ENCODE measurements at regions not wholly inside any gene's neighbourhood (a gene's known extent, or its start where the extent isn't known, plus 50 kb on each side); places are given as distances from the start of the nearest gene placed in this dataset.
"Not testable (repeated sequence)": the region's sequence is repeated elsewhere in the genome, so short reads cannot be mapped to it uniquely, and the experiment has no call there.

- H3K9ac ChIP-seq (ENCODE audit: low read length): no peak overlapping the region
- no peak overlapping the region for H3K4me3 ChIP-seq (ENCODE audit: low read length)
- H3K4me1 ChIP-seq (ENCODE audit: control insufficient read depth, insufficient read depth, low read length): no peaks in the 10 kb centered on the region
- H3K27ac ChIP-seq (ENCODE audit: low read depth, low read length): no peak overlapping the region
- H3K36me3 ChIP-seq (ENCODE audit: control insufficient read depth, insufficient read depth, low read length): no peaks in the 10 kb centered on the region
- no peaks in the 10 kb centered on the region for H3K27me3 ChIP-seq (ENCODE audit: control insufficient read depth, insufficient read depth, low read length)
Measured at GRCh38 chr10:131555406-131555805, 243.9 kb upstream of the TCERG1L start.

GRCh38 chr10:131556061-131556896 lies 244.8 kb upstream of the TCERG1L start:
- H3K9ac ChIP-seq (ENCODE audit: low read length): no peak overlapping the region
- no peak overlapping the region for H3K4me3 ChIP-seq (ENCODE audit: low read length)
- no peaks in the 10 kb centered on the region for H3K36me3 ChIP-seq (ENCODE audit: control insufficient read depth, insufficient read depth, low read length)
- no peaks in the 10 kb centered on the region for H3K4me1 ChIP-seq (ENCODE audit: control insufficient read depth, insufficient read depth, low read length)
- no peaks in the 10 kb centered on the region for H3K27me3 ChIP-seq (ENCODE audit: control insufficient read depth, insufficient read depth, low read length)
- H3K27ac ChIP-seq (ENCODE audit: low read depth, low read length): no peak overlapping the region

- no peak overlapping the region for H3K9ac ChIP-seq (ENCODE audit: low read length)
- H3K4me3 ChIP-seq (ENCODE audit: low read length): no peak overlapping the region
- H3K4me1 ChIP-seq (ENCODE audit: control insufficient read depth, insufficient read depth, low read length): no peaks in the 10 kb centered on the region
- H3K27ac ChIP-seq (ENCODE audit: low read depth, low read length): no peak overlapping the region
- H3K27me3 ChIP-seq (ENCODE audit: control insufficient read depth, insufficient read depth, low read length): no peaks in the 10 kb centered on the region
- no peaks in the 10 kb centered on the region for H3K36me3 ChIP-seq (ENCODE audit: control insufficient read depth, insufficient read depth, low read length)
Measured at GRCh38 chr10:131556897-131557495, 245.5 kb upstream of the TCERG1L start.

GRCh38 chr10:131557956-131558355 lies 246.4 kb upstream of the TCERG1L start:
- H3K9ac ChIP-seq (ENCODE audit: low read length); H3K4me3 ChIP-seq (ENCODE audit: low read length); H3K27me3 ChIP-seq (ENCODE audit: control insufficient read depth, insufficient read depth, low read length); H3K27ac ChIP-seq (ENCODE audit: low read depth, low read length); H3K4me1 ChIP-seq (ENCODE audit: control insufficient read depth, insufficient read depth, low read length); H3K36me3 ChIP-seq (ENCODE audit: control insufficient read depth, insufficient read depth, low read length): not testable (repeated sequence)

- no peak overlapping the region for H3K4me3 ChIP-seq (ENCODE audit: low read length)
- H3K9ac ChIP-seq (ENCODE audit: low read length): no peak overlapping the region
- no peaks in the 10 kb centered on the region for H3K36me3 ChIP-seq (ENCODE audit: control insufficient read depth, insufficient read depth, low read length)
- H3K27ac ChIP-seq (ENCODE audit: low read depth, low read length): no peak overlapping the region
- no peaks in the 10 kb centered on the region for H3K4me1 ChIP-seq (ENCODE audit: control insufficient read depth, insufficient read depth, low read length)
- H3K27me3 ChIP-seq (ENCODE audit: control insufficient read depth, insufficient read depth, low read length): no peaks in the 10 kb centered on the region
Measured at GRCh38 chr10:131559450-131559911, 248.0 kb upstream of the TCERG1L start.

GRCh38 chr10:131560166-131560565 lies 248.6 kb upstream of the TCERG1L start:
- no peak overlapping the region for H3K4me3 ChIP-seq (ENCODE audit: low read length)
- no peaks in the 10 kb centered on the region for H3K27me3 ChIP-seq (ENCODE audit: control insufficient read depth, insufficient read depth, low read length)
- no peaks in the 10 kb centered on the region for H3K36me3 ChIP-seq (ENCODE audit: control insufficient read depth, insufficient read depth, low read length)
- H3K9ac ChIP-seq (ENCODE audit: low read length): no peak overlapping the region
- no peaks in the 10 kb centered on the region for H3K4me1 ChIP-seq (ENCODE audit: control insufficient read depth, insufficient read depth, low read length)
- no peak overlapping the region for H3K27ac ChIP-seq (ENCODE audit: low read depth, low read length)

- Histone ChIP-seq H3K27me3 (ENCODE audit: control insufficient read depth, insufficient read depth, low read length) (no peaks in the 10 kb centered on the region), H3K4me3 (ENCODE audit: low read length) (no peak overlapping the region), H3K4me1 (ENCODE audit: control insufficient read depth, insufficient read depth, low read length) (no peaks in the 10 kb centered on the region), H3K9ac (ENCODE audit: low read length) (no peak overlapping the region), H3K36me3 (ENCODE audit: control insufficient read depth, insufficient read depth, low read length) (no peaks in the 10 kb centered on the region), H3K27ac (ENCODE audit: low read depth, low read length) (no peak overlapping the region)
Measured at GRCh38 chr10:131560706-131561355, 249.3 kb upstream of the TCERG1L start.

- no peaks in the 10 kb centered on the region for H3K36me3 ChIP-seq (ENCODE audit: control insufficient read depth, insufficient read depth, low read length)
- no peaks in the 10 kb centered on the region for H3K4me1 ChIP-seq (ENCODE audit: control insufficient read depth, insufficient read depth, low read length)
- H3K4me3 ChIP-seq (ENCODE audit: low read length): no peak overlapping the region
- H3K27me3 ChIP-seq (ENCODE audit: control insufficient read depth, insufficient read depth, low read length): no peaks in the 10 kb centered on the region
- H3K27ac ChIP-seq (ENCODE audit: low read depth, low read length): no peak overlapping the region
- no peak overlapping the region for H3K9ac ChIP-seq (ENCODE audit: low read length)
Measured at GRCh38 chr10:131561897-131562296, 250.4 kb upstream of the TCERG1L start.

GRCh38 chr10:131563411-131563810 lies 251.9 kb upstream of the TCERG1L start:
- no peak overlapping the region for H3K4me3 ChIP-seq (ENCODE audit: low read length)
- H3K4me1 ChIP-seq (ENCODE audit: control insufficient read depth, insufficient read depth, low read length): no peaks in the 10 kb centered on the region
- no peaks in the 10 kb centered on the region for H3K27me3 ChIP-seq (ENCODE audit: control insufficient read depth, insufficient read depth, low read length)
- no peak overlapping the region for H3K27ac ChIP-seq (ENCODE audit: low read depth, low read length)
- H3K36me3 ChIP-seq (ENCODE audit: control insufficient read depth, insufficient read depth, low read length): no peaks in the 10 kb centered on the region
- H3K9ac ChIP-seq (ENCODE audit: low read length): no peak overlapping the region

GRCh38 chr10:131567279-131568162 lies 256.0 kb upstream of the TCERG1L start:
- Histone ChIP-seq H3K4me3 (ENCODE audit: low read length) (no peak overlapping the region), H3K27me3 (ENCODE audit: control insufficient read depth, insufficient read depth, low read length) (no peaks in the 10 kb centered on the region), H3K4me1 (ENCODE audit: control insufficient read depth, insufficient read depth, low read length) (no peaks in the 10 kb centered on the region), H3K9ac (ENCODE audit: low read length) (no peak overlapping the region), H3K36me3 (ENCODE audit: control insufficient read depth, insufficient read depth, low read length) (no peaks in the 10 kb centered on the region), H3K27ac (ENCODE audit: low read depth, low read length) (no peak overlapping the region)

- Histone ChIP-seq H3K36me3 (ENCODE audit: control insufficient read depth, insufficient read depth, low read length) (no peaks in the 10 kb centered on the region), H3K4me1 (ENCODE audit: control insufficient read depth, insufficient read depth, low read length) (no peaks in the 10 kb centered on the region), H3K9ac (ENCODE audit: low read length) (no peak overlapping the region), H3K27me3 (ENCODE audit: control insufficient read depth, insufficient read depth, low read length) (no peaks in the 10 kb centered on the region), H3K4me3 (ENCODE audit: low read length) (no peak overlapping the region), H3K27ac (ENCODE audit: low read depth, low read length) (no peak overlapping the region)
Measured at GRCh38 chr10:131568866-131569265, 257.3 kb upstream of the TCERG1L start.

Measured in rectal smooth muscle tissue (tissue), 1 donor.